ENCODE measurements at regions not wholly inside any gene's neighbourhood (a gene's known extent, or its start where the extent isn't known, plus 50 kb on each side); places are given as distances from the start of the nearest gene placed in this dataset.

DNA sequence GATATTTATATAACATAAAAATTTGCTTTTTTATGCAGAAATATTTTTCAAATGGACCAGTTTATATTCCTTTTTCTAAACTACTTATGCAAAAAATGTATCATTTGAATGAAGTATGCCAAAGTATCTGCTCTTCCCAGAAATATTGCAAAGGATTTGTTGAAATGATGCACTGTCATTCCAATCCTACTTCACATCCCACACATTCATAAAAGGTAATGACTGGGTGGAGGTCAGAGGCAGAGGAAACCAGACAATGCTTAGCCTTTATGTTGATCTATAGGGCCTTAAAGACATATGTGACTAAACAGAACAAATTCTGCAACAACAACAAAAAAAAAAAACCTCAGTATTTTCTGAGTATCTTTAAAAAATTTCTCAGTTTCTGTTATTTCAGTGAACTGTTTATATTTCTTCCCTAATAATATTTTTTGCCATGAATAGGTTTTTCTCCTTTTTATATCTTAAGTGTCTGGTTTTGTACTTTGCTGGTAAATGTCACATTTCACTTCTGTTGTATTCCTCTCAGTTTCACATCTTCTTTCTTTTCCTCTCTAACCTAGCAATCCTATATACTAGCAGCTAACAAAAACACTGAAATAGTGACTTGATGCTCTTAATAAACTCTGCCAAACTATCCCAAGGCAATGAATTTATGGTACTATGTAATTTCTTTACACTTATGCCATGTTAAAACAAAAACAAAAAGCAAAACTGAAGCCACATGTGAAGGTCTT lies 374.1 kb downstream of the BCKDHB start:
- no peak for TF ChIP-seq POLR2A (IDR thresholded peaks at IDR 0.05)
- TF ChIP-seq, protein P1, sequence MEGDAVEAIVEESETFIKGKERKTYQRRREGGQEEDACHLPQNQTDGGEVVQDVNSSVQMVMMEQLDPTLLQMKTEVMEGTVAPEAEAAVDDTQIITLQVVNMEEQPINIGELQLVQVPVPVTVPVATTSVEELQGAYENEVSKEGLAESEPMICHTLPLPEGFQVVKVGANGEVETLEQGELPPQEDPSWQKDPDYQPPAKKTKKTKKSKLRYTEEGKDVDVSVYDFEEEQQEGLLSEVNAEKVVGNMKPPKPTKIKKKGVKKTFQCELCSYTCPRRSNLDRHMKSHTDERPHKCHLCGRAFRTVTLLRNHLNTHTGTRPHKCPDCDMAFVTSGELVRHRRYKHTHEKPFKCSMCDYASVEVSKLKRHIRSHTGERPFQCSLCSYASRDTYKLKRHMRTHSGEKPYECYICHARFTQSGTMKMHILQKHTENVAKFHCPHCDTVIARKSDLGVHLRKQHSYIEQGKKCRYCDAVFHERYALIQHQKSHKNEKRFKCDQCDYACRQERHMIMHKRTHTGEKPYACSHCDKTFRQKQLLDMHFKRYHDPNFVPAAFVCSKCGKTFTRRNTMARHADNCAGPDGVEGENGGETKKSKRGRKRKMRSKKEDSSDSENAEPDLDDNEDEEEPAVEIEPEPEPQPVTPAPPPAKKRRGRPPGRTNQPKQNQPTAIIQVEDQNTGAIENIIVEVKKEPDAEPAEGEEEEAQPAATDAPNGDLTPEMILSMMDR (IDR thresholded peaks at IDR 0.05), result no peak
- no peak for TF ChIP-seq POLR2AphosphoS5 (IDR thresholded peaks at IDR 0.05; ENCODE audit: insufficient read depth in 1 of 2, low read depth in 1 of 2)
